HCT116 (cell line): ENCODE measurements at regions not wholly inside any gene's neighbourhood (a gene's known extent, or its start where the extent isn't known, plus 50 kb on each side); places are given as distances from the start of the nearest gene placed in this dataset.

Experiments
- ATAC-seq: fragments of 200-7000 bp; cut with Tn5 transposase; 2 replicates; pipeline ENCODE4 v1.9.1; 2020; ENCODE audit warnings: mild to moderate bottlenecking, moderate library complexity
- BruUV-seq: library from RNA; stranded (reverse); fragments of 400-500 nt; replicated peaks from 2 replicates; lab custom pipeline; 2021; lab: Mats Ljungman, UMichigan
- CTCF ChIA-PET: fragments of 300-600 bp; sonication (Branson Sonifier 250); formaldehyde crosslinking; loops from one replicate; lab custom pipeline; 2021; ENCODE audit warnings: antibody characterized with exemption; lab: Charles Lee
- POLR2A ChIA-PET: fragments of 300-600, 350-600 bp; sonication (Branson Sonifier 250); formaldehyde crosslinking; loops from one replicate; lab custom pipeline; 2021; ENCODE audit warnings: antibody characterized with exemption; lab: Charles Lee
- RAD21 ChIA-PET, 2 experiments: fragments of 300-600 bp; sonication (Branson Sonifier 250); formaldehyde crosslinking; loops; one replicate each; lab custom pipeline; 2023; ENCODE audit warnings: low total read pairs in 2 of 2; ENCODE audit not compliant: uncharacterized antibody in 2 of 2, unreplicated experiment in 2 of 2, low non-redundant PET in 1 of 2; lab: Charles Lee
- DNase-seq: peaks from one replicate; pipeline ENCODE4 v3.0.0-alpha.2; 2010; ENCODE audit warnings: low read depth, low spot score
- H2AFZ ChIP-seq: fragments of 200-600 bp; shearing (Covaris generic), sonication (generic); 2 replicates; pipeline ENCODE4 v1.6.1; 2017; ENCODE audit warnings: low read depth, mixed run types, mixed read lengths, antibody characterized with exemption, low read length; ENCODE audit not compliant: poor library complexity, severe bottlenecking
- H3K27ac ChIP-seq: 2 replicates; pipeline ENCODE4 v1.5.1; 2012; ENCODE audit warnings: low read depth, low read length
- H3K27me3 ChIP-seq: fragments of 200-600 bp; sonication (generic); 2 replicates; pipeline ENCODE4 v1.6.1; 2016; ENCODE audit warnings: mixed run types, low read length, mixed read lengths; ENCODE audit not compliant: insufficient read depth
- H3K36me3 ChIP-seq, 2 experiments: fragments of 200-500 bp in 1 of 2; fragments of 200-600 bp in 1 of 2; sonication (Bioruptor generic) in 1 of 2; sonication (generic) in 1 of 2; 2 replicates each; pipeline versions ENCODE4 v1.5.1 to v1.6.1; 2014 to 2016; ENCODE audit warnings: low read length in 2 of 2, inconsistent platforms in 1 of 2, mixed read lengths in 1 of 2, mixed run types in 1 of 2; ENCODE audit not compliant: insufficient read depth in 2 of 2, control insufficient read depth in 1 of 2
- H3K4me1 ChIP-seq, 2 experiments: fragments of 200-600 bp in 1 of 2; sonication (generic) in 1 of 2; 2 replicates each; pipeline versions ENCODE4 v1.5.1 to v1.6.1; 2012 to 2017; ENCODE audit warnings: low read length in 2 of 2, inconsistent platforms in 1 of 2, mild to moderate bottlenecking in 1 of 2, mixed read lengths in 1 of 2, mixed run types in 1 of 2, moderate library complexity in 1 of 2; ENCODE audit not compliant: insufficient read depth in 2 of 2, control insufficient read depth in 1 of 2
- H3K4me2 ChIP-seq: fragments of 200-600 bp; sonication (generic); 2 replicates; pipeline ENCODE4 v1.6.1; 2017; ENCODE audit warnings: mixed run types, low read length, mixed read lengths
- H3K4me3 ChIP-seq, 2 experiments: fragments of 200-600 bp in 1 of 2; sonication (generic) in 1 of 2; replicated peaks in 1 of 2; 2 replicates each; pipeline ENCODE4 v1.5.1; 2011 to 2016; ENCODE audit warnings: low read length in 2 of 2, control low read depth in 1 of 2, low read depth in 1 of 2, mild to moderate bottlenecking in 1 of 2, mixed read lengths in 1 of 2, mixed run types in 1 of 2
- H3K79me2 ChIP-seq: fragments of 200-600 bp; sonication (generic); 2 replicates; pipeline ENCODE4 v1.6.1; 2017; ENCODE audit warnings: mild to moderate bottlenecking, mixed run types, low read length, moderate library complexity, mixed read lengths; ENCODE audit not compliant: insufficient read depth
- H3K9ac ChIP-seq: fragments of 200-600 bp; sonication (generic); 2 replicates; pipeline ENCODE4 v1.6.1; 2016; ENCODE audit warnings: low read length, mixed read lengths
- H3K9me2 ChIP-seq: fragments of 200-600 bp; sonication (generic), shearing (Covaris generic); 2 replicates; pipeline ENCODE4 v1.6.1; 2017; ENCODE audit warnings: mixed run types, mild to moderate bottlenecking, moderate library complexity; ENCODE audit not compliant: insufficient read depth
- H3K9me3 ChIP-seq, 2 experiments: fragments of 200-500 bp in 1 of 2; fragments of 200-600 bp in 1 of 2; sonication (Bioruptor generic) in 1 of 2; sonication (generic) in 1 of 2; 2 replicates each; pipeline ENCODE4 v1.6.1; 2014 to 2017; ENCODE audit warnings: low read length in 2 of 2, mixed read lengths in 2 of 2, inconsistent platforms in 1 of 2, low read depth in 1 of 2, mild to moderate bottlenecking in 1 of 2, mixed run types in 1 of 2, moderate library complexity in 1 of 2; ENCODE audit not compliant: control insufficient read depth in 1 of 2, insufficient read depth in 1 of 2
- H4K20me1 ChIP-seq: fragments of 200-600 bp; sonication (generic), shearing (Covaris generic); 2 replicates; pipeline ENCODE4 v1.6.1; 2017; ENCODE audit warnings: mixed run types, mild to moderate bottlenecking, moderate library complexity; ENCODE audit not compliant: insufficient read depth
- ATF3 ChIP-seq: IDR thresholded peaks from 2 replicates; pipeline ENCODE4 v1.6.1; 2012
- CEBPB ChIP-seq: IDR thresholded peaks from 2 replicates; pipeline ENCODE4 v1.6.1; 2012; ENCODE audit warnings: low read depth
- CTCF ChIP-seq, 3 experiments: fragments of 200-600 bp in 1 of 3; sonication (generic) in 1 of 3; IDR thresholded peaks in 2 of 3; conservative IDR thresholded peaks in 1 of 3; 2 replicates each; pipeline ENCODE4 v1.5.1; 2012 to 2017; ENCODE audit warnings: low read depth in 2 of 3, low read length in 2 of 3, antibody characterized with exemption in 1 of 3, borderline replicate concordance in 1 of 3, control low read depth in 1 of 3, mild to moderate bottlenecking in 1 of 3, mixed read lengths in 1 of 3, mixed run types in 1 of 3, moderate library complexity in 1 of 3; ENCODE audit not compliant: insufficient read depth in 1 of 3
- FOSL1 ChIP-seq: IDR thresholded peaks from 2 replicates; pipeline ENCODE4 v1.6.1; 2012; ENCODE audit warnings: low read depth
- POLR2AphosphoS5 ChIP-seq: IDR thresholded peaks from 2 replicates; pipeline ENCODE4 v1.6.1; 2011; ENCODE audit warnings: mild to moderate bottlenecking, low read depth, low read length, moderate library complexity
- RAD21 ChIP-seq: IDR thresholded peaks from 2 replicates; pipeline ENCODE4 v1.6.1; 2012; ENCODE audit warnings: low read depth, mild to moderate bottlenecking
- TCF7L2 ChIP-seq: IDR thresholded peaks from 2 replicates; pipeline ENCODE4 v1.7.0; 2011; ENCODE audit warnings: borderline replicate concordance, inconsistent platforms; ENCODE audit not compliant: insufficient read depth, insufficient read length; ENCODE audit errors: extremely low read depth
- ZFX ChIP-seq: fragments of 450-650 bp; IDR thresholded peaks from 2 replicates; pipeline ENCODE4 v1.6.1; 2017
- ZNF274 ChIP-seq: fragments of 200-500 bp; sonication (Bioruptor generic); IDR thresholded peaks from 2 replicates; pipeline ENCODE4 v1.6.1; 2014; ENCODE audit warnings: mild to moderate bottlenecking, low read depth, low read length, inconsistent platforms
- intact Hi-C: fragments of 100-400 bp; cut with micrococcal nuclease; formaldehyde crosslinking; loops from 2 replicates; pipeline ENCODE4 v1.10.0; 2022
- TF ChIP-seq, protein P1 (sequence below): IDR thresholded peaks from 2 replicates; pipeline ENCODE4 v1.6.1; 2011; ENCODE audit warnings: mild to moderate bottlenecking, low read length, moderate library complexity; ENCODE audit not compliant: insufficient replicate concordance; ENCODE audit errors: extremely low read depth

DNA sequence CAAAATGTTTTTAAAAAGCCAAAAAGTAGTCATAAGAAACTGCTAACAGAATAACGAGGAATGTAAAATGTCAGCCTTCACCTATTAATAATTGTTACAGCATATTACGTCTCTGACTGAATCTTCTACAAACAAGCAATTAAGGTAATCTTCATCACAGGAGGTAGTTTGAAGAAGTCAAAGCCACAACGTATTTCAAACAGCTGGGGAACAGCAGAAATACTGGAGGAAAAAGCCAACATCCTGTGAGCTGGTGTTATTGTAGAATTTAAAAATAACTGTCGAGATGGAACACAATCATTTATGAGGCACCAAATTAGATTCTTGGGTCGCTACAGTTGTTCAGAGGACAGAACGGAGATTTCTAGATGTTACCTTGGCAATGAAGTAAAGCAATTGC is 450.5 kb downstream of the AGTPBP1 start:
- H2AFZ ChIP-seq: no peak overlapping the region
- ChIA-PET CTCF (no interaction called here), RAD21 (no interaction called here), POLR2A (no interaction called here)
- no TSS peak for BruUV-seq
- no peaks in the 10 kb centered on the region for H3K9me2 ChIP-seq
- DNase-seq: no peak
- H3K9ac ChIP-seq: no peak overlapping the region
- H4K20me1 ChIP-seq: no peaks in the 10 kb centered on the region
- no peak overlapping the region for H3K27ac ChIP-seq
- no peak overlapping the region for H3K4me3 ChIP-seq
- H3K36me3 ChIP-seq: no peaks in the 10 kb centered on the region
- no peak for ATAC-seq
- no peak for TF ChIP-seq FOSL1
- TF ChIP-seq ZFX: no peak
- TF ChIP-seq RAD21: no peak
- no peak for TF ChIP-seq ATF3
- no peak for TF ChIP-seq ZNF274
- TF ChIP-seq, protein P1, sequence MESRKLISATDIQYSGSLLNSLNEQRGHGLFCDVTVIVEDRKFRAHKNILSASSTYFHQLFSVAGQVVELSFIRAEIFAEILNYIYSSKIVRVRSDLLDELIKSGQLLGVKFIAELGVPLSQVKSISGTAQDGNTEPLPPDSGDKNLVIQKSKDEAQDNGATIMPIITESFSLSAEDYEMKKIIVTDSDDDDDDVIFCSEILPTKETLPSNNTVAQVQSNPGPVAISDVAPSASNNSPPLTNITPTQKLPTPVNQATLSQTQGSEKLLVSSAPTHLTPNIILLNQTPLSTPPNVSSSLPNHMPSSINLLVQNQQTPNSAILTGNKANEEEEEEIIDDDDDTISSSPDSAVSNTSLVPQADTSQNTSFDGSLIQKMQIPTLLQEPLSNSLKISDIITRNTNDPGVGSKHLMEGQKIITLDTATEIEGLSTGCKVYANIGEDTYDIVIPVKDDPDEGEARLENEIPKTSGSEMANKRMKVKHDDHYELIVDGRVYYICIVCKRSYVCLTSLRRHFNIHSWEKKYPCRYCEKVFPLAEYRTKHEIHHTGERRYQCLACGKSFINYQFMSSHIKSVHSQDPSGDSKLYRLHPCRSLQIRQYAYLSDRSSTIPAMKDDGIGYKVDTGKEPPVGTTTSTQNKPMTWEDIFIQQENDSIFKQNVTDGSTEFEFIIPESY: no peak
- TF ChIP-seq TCF7L2: no peak
- TF ChIP-seq CEBPB: no peak
- no peaks in the 10 kb centered on the region for H3K9me3 ChIP-seq
- no peaks in the 10 kb centered on the region; the same call in none of the 2 replicates for H3K27me3 ChIP-seq
- H3K4me2 ChIP-seq: no peak overlapping the region
- no peaks in the 10 kb centered on the region for H3K79me2 ChIP-seq
- H3K4me1 ChIP-seq: no peaks in the 10 kb centered on the region
- intact Hi-C loops: no loop called here

GRCh38 chr9:85290019-85290418 is 451.7 kb downstream of the AGTPBP1 start:
- no peaks in the 10 kb centered on the region; the same call in none of the 2 replicates for H3K27me3 ChIP-seq
- no peak overlapping the region for H3K27ac ChIP-seq
- no peaks in the 10 kb centered on the region for H3K36me3 ChIP-seq
- TF ChIP-seq POLR2AphosphoS5: no peak
- no peak for TF ChIP-seq CTCF (IDR thresholded peaks at IDR 0.05 in 2 of 3, conservative IDR thresholded peaks at IDR 0.05 in 1 of 3; ENCODE audit: borderline replicate concordance in 1 of 3, insufficient read depth in 1 of 3, low read depth in 2 of 3, low read length in 2 of 3)
- no peak overlapping the region for H3K4me3 ChIP-seq
- H3K9me2 ChIP-seq: no peaks in the 10 kb centered on the region
- no peak overlapping the region for H3K9ac ChIP-seq
- no peaks in the 10 kb centered on the region for H3K79me2 ChIP-seq
- ChIA-PET POLR2A (no interaction called here), CTCF (no interaction called here), RAD21 (no interaction called here)
- H3K9me3 ChIP-seq: no peaks in the 10 kb centered on the region
- ATAC-seq (no peak), DNase-seq (no peak)
- BruUV-seq: no TSS peak
- H4K20me1 ChIP-seq: no peaks in the 10 kb centered on the region
- H3K4me1 ChIP-seq: no peaks in the 10 kb centered on the region
- H2AFZ ChIP-seq: no peak overlapping the region
- intact Hi-C loops: no loop called here
- no peak overlapping the region for H3K4me2 ChIP-seq
